PC-9 (cell line): ENCODE measurements at regions not wholly inside any gene's neighbourhood (a gene's known extent, or its start where the extent isn't known, plus 50 kb on each side); places are given as distances from the start of the nearest gene placed in this dataset.

Experiments used
- BruUV-seq: library from RNA; stranded (reverse); fragments of 400-500 nt; replicated peaks from 2 replicates; lab custom pipeline; 2021; lab: Mats Ljungman, UMichigan
- CTCF ChIA-PET: fragments of 300-600 bp; sonication (Branson Sonifier 250); formaldehyde crosslinking; loops from one replicate; lab custom pipeline; 2022; ENCODE audit warnings: antibody characterized with exemption; lab: Charles Lee
- POLR2A ChIA-PET: fragments of 300-600 bp; sonication (Branson Sonifier 250); formaldehyde crosslinking; loops from one replicate; lab custom pipeline; 2022; ENCODE audit warnings: antibody characterized with exemption; ENCODE audit not compliant: unreplicated experiment; lab: Charles Lee
- DNase-seq, 2 experiments: peaks; one replicate each; pipeline versions ENCODE4 v3.0.0 to v3.0.0-alpha.2; 2015 to 2022; ENCODE audit warnings: mixed read lengths in 1 of 2
- H2AFZ ChIP-seq: fragments of 200-600 bp; sonication (generic); 2 replicates; pipeline ENCODE4 v1.8.1; 2017; ENCODE audit warnings: antibody characterized with exemption
- H3F3A ChIP-seq: fragments of 200-600 bp; sonication (generic); 2 replicates; pipeline ENCODE4 v1.8.1; 2017; ENCODE audit warnings: antibody characterized with exemption, mild to moderate bottlenecking, low read depth; ENCODE audit not compliant: insufficient read depth
- H3K27ac ChIP-seq: fragments of 200-600 bp; sonication (generic); 2 replicates; pipeline ENCODE4 v1.6.1; 2016; ENCODE audit warnings: mixed run types
- H3K27me3 ChIP-seq: fragments of 200-600 bp; sonication (generic); 2 replicates; pipeline ENCODE4 v1.6.1; 2016; ENCODE audit warnings: low read depth, mixed run types; ENCODE audit not compliant: insufficient read depth
- H3K36me3 ChIP-seq: fragments of 200-600 bp; sonication (generic); 2 replicates; pipeline ENCODE4 v1.6.1; 2016; ENCODE audit warnings: low read depth, mixed run types
- H3K4me1 ChIP-seq: fragments of 200-600 bp; sonication (generic); replicated peaks from 2 replicates; pipeline ENCODE4 v1.6.1; 2016; ENCODE audit warnings: mixed run types; ENCODE audit not compliant: insufficient read depth
- H3K4me2 ChIP-seq: fragments of 200-600 bp; sonication (generic); 2 replicates; pipeline ENCODE4 v1.6.1; 2017; ENCODE audit warnings: mixed run types
- H3K4me3 ChIP-seq: fragments of 200-600 bp; sonication (generic); 2 replicates; pipeline ENCODE4 v1.6.1; 2016; ENCODE audit warnings: mixed run types
- H3K79me2 ChIP-seq: fragments of 200-600 bp; sonication (generic); 2 replicates; pipeline ENCODE4 v1.6.1; 2017; ENCODE audit warnings: low read depth, mixed run types
- H3K9me2 ChIP-seq: fragments of 200-600 bp; sonication (generic); 2 replicates; pipeline ENCODE4 v1.8.1; 2017; ENCODE audit warnings: mild to moderate bottlenecking; ENCODE audit not compliant: insufficient read depth
- H3K9me3 ChIP-seq: fragments of 200-600 bp; sonication (generic); 2 replicates; pipeline ENCODE4 v1.8.1; 2016; ENCODE audit warnings: low read depth; ENCODE audit not compliant: insufficient read depth
- H4K20me1 ChIP-seq: fragments of 200-600 bp; sonication (generic); 2 replicates; pipeline ENCODE4 v1.8.1; 2017; ENCODE audit not compliant: insufficient read depth
- CTCF ChIP-seq: fragments of 200-600 bp; sonication (generic); conservative IDR thresholded peaks from 2 replicates; pipeline ENCODE4 v1.6.1; 2017; ENCODE audit warnings: mixed run types, antibody characterized with exemption, mild to moderate bottlenecking, moderate library complexity
- EZH2 ChIP-seq: fragments of 200-600 bp; sonication (generic); IDR thresholded peaks from 2 replicates; pipeline ENCODE4 v1.8.0; 2017; ENCODE audit warnings: antibody characterized with exemption, low read depth
- intact Hi-C: fragments of 100-400 bp; cut with micrococcal nuclease; formaldehyde crosslinking; loops from one replicate; pipeline ENCODE4 v1.10.0; 2022; ENCODE audit not compliant: unreplicated experiment

GRCh38 chr5:126277762-126278161, 145.4 kb upstream of the GRAMD2B start:
- CTCF ChIA-PET, result no interaction called here
- intact Hi-C loops, result no loop called here

GRCh38 chr5:126280343-126280742, 142.9 kb upstream of the GRAMD2B start:
- no peaks in the 10 kb centered on the region for H4K20me1 ChIP-seq
- ChIA-PET POLR2A (no interaction called here), CTCF (no interaction called here)
- no peaks in the 10 kb centered on the region for H3K9me3 ChIP-seq
- no peaks in the 10 kb centered on the region for H3K9me2 ChIP-seq
- H3K27ac ChIP-seq, result no peak overlapping the region
- intact Hi-C loops, result no loop called here
- H3K4me2 ChIP-seq, result no peak overlapping the region
- DNase-seq, result no peak
- no peaks in the 10 kb centered on the region for H3K79me2 ChIP-seq
- H2AFZ ChIP-seq, result no peak overlapping the region
- TF ChIP-seq CTCF, result no peak
- no peak for TF ChIP-seq EZH2
- BruUV-seq, result no TSS peak
- no peak overlapping the region for H3K4me3 ChIP-seq
- H3K36me3 ChIP-seq, result no peaks in the 10 kb centered on the region
- H3K27me3 ChIP-seq, result no peaks in the 10 kb centered on the region
- no peaks in the 10 kb centered on the region for H3K4me1 ChIP-seq
- H3F3A ChIP-seq, result no peaks in the 10 kb centered on the region

More at GRCh38 chr5:126277762-126278161, 145.4 kb upstream of the GRAMD2B start:
- no peaks in the 10 kb centered on the region for H3K79me2 ChIP-seq
- no TSS peak for BruUV-seq
- H3K27ac ChIP-seq, result no peak overlapping the region
- H3K4me3 ChIP-seq, result no peak overlapping the region
- no peaks in the 10 kb centered on the region for H3F3A ChIP-seq
- POLR2A ChIA-PET, result no interaction called here
- H2AFZ ChIP-seq, result no peak overlapping the region
- no peak for DNase-seq
- no peaks in the 10 kb centered on the region for H3K9me2 ChIP-seq
- H3K27me3 ChIP-seq, result no peaks in the 10 kb centered on the region
- no peaks in the 10 kb centered on the region for H3K36me3 ChIP-seq
- no peaks in the 10 kb centered on the region for H4K20me1 ChIP-seq
- TF ChIP-seq CTCF, result no peak
- TF ChIP-seq EZH2, result no peak
- no peak overlapping the region for H3K4me2 ChIP-seq
- H3K4me1 ChIP-seq, result no peaks in the 10 kb centered on the region
- no peaks in the 10 kb centered on the region for H3K9me3 ChIP-seq

- no peak overlapping the region for H2AFZ ChIP-seq
- no peak overlapping the region for H3K4me2 ChIP-seq
- no peaks in the 10 kb centered on the region for H3F3A ChIP-seq
- no peaks in the 10 kb centered on the region for H3K79me2 ChIP-seq
- no peaks in the 10 kb centered on the region for H4K20me1 ChIP-seq
- TF ChIP-seq EZH2, result no peak
- TF ChIP-seq CTCF, result no peak
- CTCF ChIA-PET, result no interaction called here
- no TSS peak for BruUV-seq
- no peak overlapping the region for H3K27ac ChIP-seq
- DNase-seq, result no peak
- no peaks in the 10 kb centered on the region for H3K9me3 ChIP-seq
- H3K4me3 ChIP-seq, result no peak overlapping the region
- no peaks in the 10 kb centered on the region for H3K36me3 ChIP-seq
- no peaks in the 10 kb centered on the region for H3K4me1 ChIP-seq
- POLR2A ChIA-PET, result no interaction called here
- H3K9me2 ChIP-seq, result no peaks in the 10 kb centered on the region
- no peaks in the 10 kb centered on the region for H3K27me3 ChIP-seq
- intact Hi-C loops, result no loop called here
Measured at GRCh38 chr5:126280846-126281245, 142.4 kb upstream of the GRAMD2B start.
